C4-2B (cell line): ENCODE measurements at regions not wholly inside any gene's neighbourhood (a gene's known extent, or its start where the extent isn't known, plus 50 kb on each side); places are given as distances from the start of the nearest gene placed in this dataset.

Experiments
- H3K27ac ChIP-seq: fragments of 450-650 bp; 2 replicates; pipeline ENCODE4 v1.5.1; 2017
- CTCF ChIP-seq: fragments of 450-650 bp; conservative IDR thresholded peaks from 2 replicates; pipeline ENCODE4 v1.5.1; 2017; ENCODE audit warnings: mild to moderate bottlenecking
- ZFX ChIP-seq: fragments of 450-650 bp; IDR thresholded peaks from 2 replicates; pipeline ENCODE4 v1.6.1; 2017

DNA sequence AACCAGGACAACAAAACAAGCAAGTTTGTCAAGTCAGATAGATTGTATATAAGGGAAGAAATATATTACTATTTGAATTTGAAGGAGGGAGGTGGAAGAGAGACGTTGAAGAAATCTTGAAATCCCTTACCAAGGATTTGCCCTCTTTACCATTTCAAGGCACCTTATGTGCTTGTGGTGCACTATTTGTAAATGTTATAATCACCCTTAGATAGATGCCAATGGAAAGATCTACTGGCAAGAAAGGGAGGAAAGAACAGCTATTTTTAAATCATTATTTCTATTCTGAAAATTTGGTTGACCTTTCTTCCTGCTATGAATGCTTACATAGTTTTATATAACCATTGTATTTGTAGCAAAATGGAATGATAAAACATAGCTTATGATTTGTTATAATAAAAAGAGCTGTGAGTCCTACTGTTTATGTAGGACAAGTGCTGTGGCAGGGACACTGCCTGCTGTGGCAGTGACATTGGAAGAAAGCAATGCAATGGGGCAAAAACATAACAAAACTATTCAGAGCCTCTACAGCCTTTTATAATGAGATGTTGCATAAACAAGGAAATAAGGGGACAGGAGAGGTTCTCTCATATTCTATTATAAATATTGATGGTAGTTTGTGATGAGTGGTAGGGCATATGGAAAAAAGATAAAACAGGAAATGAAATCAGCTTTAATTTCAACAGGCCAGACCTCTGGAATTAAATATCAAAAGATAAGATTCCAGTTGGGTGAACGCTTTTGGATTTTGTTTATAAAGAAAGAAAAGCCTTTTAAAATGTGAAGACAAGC, 1145.2 kb upstream of the GJE1 start:
- no peak for TF ChIP-seq CTCF
- no peak for TF ChIP-seq ZFX
- H3K27ac ChIP-seq, result no peak overlapping the region

GRCh38 chr6:140985679-140986275, 1146.9 kb upstream of the GJE1 start:
- no peak for TF ChIP-seq CTCF
- TF ChIP-seq ZFX, result no peak

DNA sequence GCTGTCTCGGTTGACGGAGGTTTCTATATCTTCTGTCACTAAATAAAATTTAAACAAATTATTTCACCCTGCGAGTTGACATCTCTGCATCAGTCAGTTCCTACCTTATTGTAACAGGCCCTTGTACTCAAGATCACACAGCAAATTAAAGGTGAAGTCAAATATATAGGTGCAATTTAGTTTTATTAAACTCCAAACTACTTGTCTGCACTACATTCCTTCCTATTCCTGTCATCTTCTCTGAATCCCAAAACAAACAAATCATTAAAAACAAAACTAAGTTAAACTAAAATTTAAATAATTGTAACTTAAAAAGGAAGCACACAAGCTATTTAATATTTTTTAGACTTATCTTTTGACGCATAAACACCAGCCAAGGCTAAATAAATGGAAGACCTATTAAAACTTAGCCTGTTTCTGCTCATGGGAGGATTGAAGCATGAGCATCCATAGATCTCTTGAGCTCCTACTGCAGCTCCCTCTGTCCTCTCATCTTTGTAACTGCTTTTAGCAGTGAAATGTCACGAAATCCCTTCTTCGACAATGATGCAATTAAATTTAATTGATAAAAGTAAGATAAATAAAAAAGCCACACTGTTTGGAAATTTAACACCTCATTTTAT, 1152.3 kb upstream of the GJE1 start:
- TF ChIP-seq ZFX (no peak), CTCF (peak; percentile 8; the same call in 1 of the 2 replicates)
- no peak overlapping the region for H3K27ac ChIP-seq

More at GRCh38 chr6:140985679-140986275, 1146.9 kb upstream of the GJE1 start:
- no peak overlapping the region for H3K27ac ChIP-seq

DNA sequence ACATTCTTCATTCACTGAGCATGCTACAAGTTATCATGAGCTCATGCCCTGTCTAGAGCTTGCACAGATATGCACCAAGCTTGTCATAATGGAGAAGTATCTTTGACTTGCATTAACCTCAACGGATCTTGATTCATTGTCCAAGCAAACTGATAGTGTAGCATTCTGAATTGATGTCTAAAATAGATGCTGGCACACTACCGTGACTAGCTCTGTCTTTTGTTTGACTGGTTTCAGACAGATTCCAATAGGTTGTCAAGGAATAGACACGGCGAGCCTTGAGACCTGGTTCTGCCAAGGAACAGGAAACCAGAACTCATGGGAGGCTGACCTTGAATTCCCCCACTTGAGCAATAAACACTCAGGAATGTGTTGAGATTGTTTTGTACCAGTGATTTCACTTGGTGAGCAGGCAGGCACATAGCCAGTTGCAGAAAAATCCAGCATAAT, 1153.1 kb upstream of the GJE1 start:
- H3K27ac ChIP-seq, result no peak overlapping the region
- no peak for TF ChIP-seq CTCF
- no peak for TF ChIP-seq ZFX

GRCh38 chr6:140977403-140977802, 1155.3 kb upstream of the GJE1 start:
- no peak overlapping the region for H3K27ac ChIP-seq
- no peak for TF ChIP-seq ZFX

GRCh38 chr6:140976806-140977205, 1155.9 kb upstream of the GJE1 start:
- TF ChIP-seq CTCF (no peak), ZFX (no peak)

DNA sequence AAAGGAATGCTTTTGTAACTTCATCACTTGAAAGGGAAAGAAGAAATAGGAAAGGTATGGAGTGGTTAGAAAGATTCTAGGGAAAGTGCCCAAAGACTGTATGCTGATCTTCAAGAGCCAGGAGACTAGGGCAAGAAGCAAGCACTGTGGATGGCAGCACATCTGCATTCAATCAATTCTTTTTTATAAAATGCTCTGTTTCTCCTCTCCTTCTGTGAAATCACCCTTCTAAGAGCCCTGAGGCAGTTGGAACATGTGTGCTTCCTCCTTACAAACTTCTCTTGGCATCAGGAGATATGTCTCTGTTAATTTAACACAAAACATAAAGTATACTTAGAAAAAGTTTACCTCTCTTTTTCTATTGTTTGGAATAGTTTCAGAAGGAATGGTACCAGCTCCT, 1162.2 kb upstream of the GJE1 start:
- H3K27ac ChIP-seq, result no peak overlapping the region
- TF ChIP-seq CTCF, result no peak
- TF ChIP-seq ZFX, result no peak

More at GRCh38 chr6:140976806-140977205, 1155.9 kb upstream of the GJE1 start:
- H3K27ac ChIP-seq, result no peak overlapping the region
